Large intestine (tissue), 3 donors: ENCODE measurements at regions not wholly inside any gene's neighbourhood (a gene's known extent, or its start where the extent isn't known, plus 50 kb on each side); places are given as distances from the start of the nearest gene placed in this dataset.
A peak's percentile ranks its signal among the peaks of the same experiment; 100 is the strongest.

Source experiments
- DNase-seq, 2 donors: peaks; one replicate each; pipeline versions ENCODE4 v3.0.0 to v3.0.0-alpha.2; 2013
- H3K27ac ChIP-seq: one replicate; pipeline ENCODE4 v1.5.1; 2013; ENCODE audit warnings: low read length
- H3K27me3 ChIP-seq: 2 replicates; pipeline ENCODE4 v1.6.1; 2013; ENCODE audit warnings: low read length; ENCODE audit not compliant: control insufficient read depth, insufficient read depth
- H3K36me3 ChIP-seq: 2 replicates; pipeline ENCODE4 v1.6.1; 2013; ENCODE audit warnings: low read length; ENCODE audit not compliant: control insufficient read depth, insufficient read depth
- H3K4me1 ChIP-seq: one replicate; pipeline ENCODE4 v1.6.1; 2013; ENCODE audit warnings: low read length; ENCODE audit not compliant: control insufficient read depth, insufficient read depth
- H3K4me3 ChIP-seq: one replicate; pipeline ENCODE4 v1.5.1; 2013; ENCODE audit warnings: low read length
- H3K9me3 ChIP-seq: one replicate; pipeline ENCODE4 v1.6.1; 2013; ENCODE audit warnings: mild to moderate bottlenecking, low read depth, low read length, moderate library complexity; ENCODE audit not compliant: control insufficient read depth
- WGBS: methylation state at CpG from one replicate; pipeline ENCODE4 v1.1.5; 2013; ENCODE audit warnings: low lambda C conversion rate; ENCODE audit not compliant: insufficient coverage; 5-methylcytosine and 5-hydroxymethylcytosine counted together

DNA sequence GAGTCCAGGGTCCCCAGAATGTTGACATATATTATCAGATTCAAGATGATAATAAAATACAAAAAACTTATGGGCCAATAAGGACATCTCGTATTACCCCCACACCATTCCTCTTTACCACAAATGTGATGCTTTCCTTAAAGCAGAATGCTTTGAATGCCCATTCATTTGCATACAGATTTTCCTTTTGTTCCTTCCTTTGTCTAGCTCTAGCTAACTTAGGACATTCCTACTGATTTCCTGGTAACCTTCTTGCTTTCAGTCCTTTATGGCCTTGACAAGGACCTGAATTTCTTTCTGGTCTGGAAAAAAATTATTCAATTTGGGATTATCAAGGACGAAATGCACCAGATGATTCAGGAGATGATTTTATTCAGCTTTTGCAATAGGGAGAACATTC, 304.0 kb downstream of the TMEM114 start:
- no peaks in the 10 kb centered on the region for H3K27me3 ChIP-seq
- H3K36me3 ChIP-seq: no peaks in the 10 kb centered on the region
- no CpG with 5 or more reads among the region's 2 CpGs for WGBS
- H3K4me1 ChIP-seq: peaks cover 11% of the 10 kb centered on the region
- no peak for DNase-seq
- H3K27ac ChIP-seq: no peak overlapping the region
- no peaks in the 10 kb centered on the region for H3K9me3 ChIP-seq
- H3K4me3 ChIP-seq: no peak overlapping the region

DNA sequence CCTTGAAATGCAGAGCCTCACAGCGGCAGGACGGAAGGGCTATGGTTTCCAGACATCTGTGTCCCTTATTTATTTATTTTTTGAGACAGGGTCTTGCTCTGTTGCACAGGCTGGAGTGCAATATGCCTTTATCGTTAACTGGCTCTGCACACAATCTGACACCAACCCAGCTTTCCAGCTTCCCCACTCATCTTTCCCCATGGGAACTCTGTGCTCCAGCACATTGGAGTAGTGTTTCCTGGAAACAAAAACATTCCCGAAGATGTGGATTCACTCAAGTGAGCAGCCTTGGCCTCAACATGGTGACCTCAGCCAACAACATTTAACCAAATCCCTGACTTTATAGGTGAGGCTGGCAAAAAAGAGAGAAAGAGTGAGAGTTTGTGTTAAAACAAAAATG, 307.1 kb downstream of the TMEM114 start:
- peaks cover 7% of the 10 kb centered on the region for H3K4me1 ChIP-seq
- no peaks in the 10 kb centered on the region for H3K27me3 ChIP-seq
- no peak overlapping the region for H3K4me3 ChIP-seq
- no peak for DNase-seq
- no peaks in the 10 kb centered on the region for H3K36me3 ChIP-seq
- H3K27ac ChIP-seq: no peak overlapping the region
- WGBS: no CpG with 5 or more reads among the region's 4 CpGs
- no peaks in the 10 kb centered on the region for H3K9me3 ChIP-seq

GRCh38 chr16:8278031-8278580, 312.2 kb downstream of the TMEM114 start:
- Histone ChIP-seq H3K27me3 (no peaks in the 10 kb centered on the region), H3K36me3 (no peaks in the 10 kb centered on the region), H3K9me3 (no peaks in the 10 kb centered on the region), H3K4me1 (no peaks in the 10 kb centered on the region), H3K4me3 (no peak overlapping the region), H3K27ac (no peak overlapping the region)
- 63% methylated on average over 1 of the region's 3 CpGs for WGBS
- no peak for DNase-seq

DNA sequence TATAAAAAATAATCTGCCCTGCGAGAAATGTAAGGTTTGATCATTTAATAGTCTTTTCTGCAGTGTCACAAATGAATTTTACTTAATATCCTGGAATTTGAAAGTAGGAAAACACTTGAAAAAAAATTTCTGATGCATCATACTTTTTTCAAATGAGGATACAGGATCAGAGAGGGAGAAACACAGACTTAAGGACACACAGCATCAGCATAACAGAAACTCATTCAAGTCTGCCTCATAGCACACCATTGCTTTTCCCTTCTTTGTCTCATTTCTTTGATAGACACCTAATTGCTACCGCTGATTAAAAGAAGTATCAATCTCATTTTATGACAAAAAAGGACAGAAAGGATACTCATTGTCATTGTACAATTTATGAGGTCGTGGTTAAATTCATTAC, 319.0 kb downstream of the TMEM114 start:
- Histone ChIP-seq H3K9me3 (no peaks in the 10 kb centered on the region), H3K27ac (no peak overlapping the region), H3K4me3 (no peak overlapping the region), H3K27me3 (peaks cover 2% of the 10 kb centered on the region), H3K36me3 (no peaks in the 10 kb centered on the region), H3K4me1 (no peaks in the 10 kb centered on the region)
- WGBS: 100% methylated on average over 1 of the region's 3 CpGs
- no peak for DNase-seq

- no peak for DNase-seq
- Histone ChIP-seq H3K4me1 (no peaks in the 10 kb centered on the region), H3K27ac (no peak overlapping the region), H3K9me3 (no peaks in the 10 kb centered on the region), H3K4me3 (no peak overlapping the region), H3K27me3 (no peaks in the 10 kb centered on the region), H3K36me3 (no peaks in the 10 kb centered on the region)
- 14% methylated on average over 1 of the region's 4 CpGs for WGBS
These were observed 328.0 kb downstream of the TMEM114 start for GRCh38 chr16:8262299-8262698.

DNA sequence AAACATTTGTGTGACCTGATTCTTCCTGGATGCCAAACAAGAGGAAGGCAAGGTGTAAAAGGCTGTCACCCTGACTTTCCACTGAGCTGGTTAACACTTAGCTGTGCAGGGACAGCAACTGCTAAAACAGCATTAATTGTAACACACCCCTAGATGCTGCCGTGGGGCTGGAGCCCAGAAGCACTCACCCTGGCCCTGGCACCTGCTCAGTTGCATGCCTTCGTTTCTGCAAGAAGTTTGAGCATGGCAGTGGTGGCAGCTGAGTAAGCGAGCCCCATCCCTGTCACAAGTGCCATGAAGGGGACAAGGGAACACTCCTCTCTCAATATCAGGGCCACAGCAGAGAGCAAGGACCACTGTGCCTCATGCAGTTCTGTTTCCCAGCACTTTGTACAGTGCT, 330.2 kb downstream of the TMEM114 start:
- Histone ChIP-seq H3K9me3 (no peaks in the 10 kb centered on the region), H3K27me3 (no peaks in the 10 kb centered on the region), H3K27ac (no peak overlapping the region), H3K4me1 (no peaks in the 10 kb centered on the region), H3K4me3 (no peak overlapping the region), H3K36me3 (no peaks in the 10 kb centered on the region)
- WGBS: no CpG with 5 or more reads among the region's 3 CpGs
- no peak for DNase-seq

DNA sequence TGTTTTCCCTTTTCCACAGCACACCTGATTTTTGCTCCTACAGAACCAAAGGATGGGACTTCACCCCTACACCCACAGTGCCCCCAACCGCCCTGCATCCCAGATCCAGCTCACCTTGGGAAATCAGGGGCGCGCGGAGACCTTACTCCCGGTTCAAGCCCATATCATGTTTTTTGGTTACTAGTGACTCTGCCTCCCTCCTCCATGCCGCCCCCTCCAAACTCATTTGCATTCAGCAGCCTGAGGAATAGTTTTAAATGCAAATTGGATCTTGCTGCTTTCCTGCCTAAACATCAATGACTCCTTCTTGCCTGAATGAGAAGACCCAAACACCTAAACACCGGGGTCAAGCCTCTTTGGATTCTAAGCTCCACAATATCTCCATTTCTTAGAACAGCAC, 331.8 kb downstream of the TMEM114 start:
- H3K27ac ChIP-seq: no peak overlapping the region
- no peak for DNase-seq
- WGBS: 100% methylated on average over 1 of the region's 7 CpGs
- peaks cover 6% of the 10 kb centered on the region for H3K4me1 ChIP-seq
- no peaks in the 10 kb centered on the region for H3K27me3 ChIP-seq
- no peaks in the 10 kb centered on the region for H3K36me3 ChIP-seq
- H3K4me3 ChIP-seq: no peak overlapping the region
- H3K9me3 ChIP-seq: no peaks in the 10 kb centered on the region

GRCh38 chr16:8257561-8257960, 332.8 kb downstream of the TMEM114 start:
- Histone ChIP-seq H3K9me3 (no peaks in the 10 kb centered on the region), H3K4me1 (peaks cover 6% of the 10 kb centered on the region), H3K36me3 (no peaks in the 10 kb centered on the region), H3K4me3 (no peak overlapping the region), H3K27ac (no peak overlapping the region), H3K27me3 (no peaks in the 10 kb centered on the region)
- DNase-seq: no peak
- WGBS: no CpG with 5 or more reads among the region's 3 CpGs

GRCh38 chr16:8254405-8254804, 335.9 kb downstream of the TMEM114 start:
- Histone ChIP-seq H3K9me3 (no peaks in the 10 kb centered on the region), H3K4me3 (no peak overlapping the region), H3K27me3 (no peaks in the 10 kb centered on the region), H3K36me3 (no peaks in the 10 kb centered on the region), H3K4me1 (peaks cover 10% of the 10 kb centered on the region), H3K27ac (peak overlapping the region; percentile 55)
- DNase-seq: peak; percentile 31 to 51
- WGBS: 0% methylated on average over 1 of the region's 4 CpGs

- Histone ChIP-seq H3K36me3 (no peaks in the 10 kb centered on the region), H3K27ac (peak overlapping the region; percentile 55), H3K4me1 (peaks cover 10% of the 10 kb centered on the region), H3K4me3 (no peak overlapping the region), H3K9me3 (no peaks in the 10 kb centered on the region), H3K27me3 (no peaks in the 10 kb centered on the region)
- 60% methylated on average over 1 of the region's 5 CpGs for WGBS
- DNase-seq: no peak
These were observed 336.6 kb downstream of the TMEM114 start for GRCh38 chr16:8253718-8254117.

GRCh38 chr16:8251727-8252126, 338.6 kb downstream of the TMEM114 start:
- DNase-seq: peak; percentile 23 to 40
- Histone ChIP-seq H3K9me3 (no peaks in the 10 kb centered on the region), H3K27me3 (peaks cover 4% of the 10 kb centered on the region), H3K4me3 (no peak overlapping the region), H3K4me1 (peaks cover 10% of the 10 kb centered on the region), H3K27ac (peak overlapping the region; percentile 5), H3K36me3 (no peaks in the 10 kb centered on the region)
- 14% methylated on average over 1 of the region's 2 CpGs for WGBS
